OCI-M1 (cell line): ENCODE measurements at regions not wholly inside any gene's neighbourhood (a gene's known extent, or its start where the extent isn't known, plus 50 kb on each side); places are given as distances from the start of the nearest gene placed in this dataset.
A peak's percentile ranks its signal among the peaks of the same experiment; 100 is the strongest.

Experiments
- DNase-seq: peaks from one replicate; lab custom pipeline; 2025; lab: John Stamatoyannopoulos, UW

DNA sequence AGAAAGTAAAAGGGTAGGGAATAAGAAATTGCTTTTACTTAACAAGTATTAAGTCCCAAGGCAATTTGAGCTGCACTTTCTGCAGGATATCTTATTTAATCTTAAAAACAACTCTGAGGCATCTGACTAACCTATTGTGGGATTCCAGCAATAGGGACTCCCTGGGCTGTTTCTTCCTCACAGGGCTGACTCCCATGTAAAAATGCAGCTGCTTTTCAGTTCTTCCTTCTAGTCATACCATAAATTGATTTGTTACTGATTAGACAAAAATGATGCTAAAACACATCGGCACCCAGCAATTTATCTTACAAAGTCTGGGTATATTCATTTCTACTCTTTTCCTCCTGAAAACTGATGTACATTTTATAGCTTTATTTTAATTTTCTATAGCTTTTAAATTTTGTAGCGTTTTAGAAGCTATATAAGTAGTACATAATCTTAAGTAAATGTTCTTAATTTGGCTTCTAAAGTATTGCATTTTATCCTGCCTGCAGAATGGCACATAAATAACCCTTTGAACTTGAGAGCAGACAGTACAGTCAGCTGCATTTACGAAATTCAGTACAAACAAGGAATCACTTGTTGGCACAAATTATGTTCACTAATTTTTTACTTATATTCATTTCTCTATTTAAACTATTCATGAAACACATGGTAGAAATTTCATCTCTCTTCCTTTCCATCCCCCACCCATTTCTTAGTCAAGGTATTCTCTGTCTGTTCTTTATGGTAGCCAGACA, 102.4 kb upstream of the FRY start:
- DNase-seq, result no peak

- no peak for DNase-seq
Measured at GRCh38 chr13:31930490-31930889, 101.1 kb upstream of the FRY start.

- peak; percentile 18 for DNase-seq
Measured at GRCh38 chr13:31930901-31931522, 100.6 kb upstream of the FRY start.

DNA sequence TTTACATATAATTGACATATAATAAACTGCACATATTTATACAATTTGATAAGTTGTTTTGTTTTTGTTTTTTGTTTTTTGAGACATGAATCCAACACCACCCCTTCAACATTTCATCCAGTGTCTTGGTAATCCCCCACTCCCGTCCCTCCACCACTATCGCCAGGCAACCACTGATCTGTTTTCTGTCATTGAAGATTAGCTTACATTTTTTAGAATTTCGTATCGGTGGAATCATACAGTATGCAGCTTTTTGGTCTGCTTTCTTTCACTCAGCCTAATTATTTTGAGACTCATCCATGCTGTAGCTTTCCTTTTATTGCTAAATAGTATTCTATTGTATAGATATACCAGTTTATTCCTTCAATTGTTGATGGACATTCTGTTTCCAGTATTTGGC, 94.1 kb upstream of the FRY start:
- DNase-seq, result no peak

DNA sequence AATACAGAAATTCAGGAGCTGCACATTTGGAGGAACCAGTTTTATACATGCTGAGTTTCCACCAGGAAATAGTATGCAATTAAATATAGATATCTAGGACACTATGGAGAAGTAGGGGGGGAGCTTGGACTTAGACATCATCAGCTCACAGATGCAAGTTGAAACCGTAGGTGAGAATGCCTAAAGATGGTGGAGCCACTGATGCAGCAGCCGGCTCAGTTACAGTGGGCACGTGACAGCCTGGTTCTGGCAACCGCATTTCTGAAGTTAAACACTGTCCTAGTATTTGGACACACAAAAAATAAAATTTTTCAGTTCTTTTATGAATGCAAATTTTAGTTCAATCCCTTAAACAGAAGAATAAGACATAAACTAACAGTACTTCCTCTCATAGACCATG, 91.5 kb upstream of the FRY start:
- no peak for DNase-seq

DNA sequence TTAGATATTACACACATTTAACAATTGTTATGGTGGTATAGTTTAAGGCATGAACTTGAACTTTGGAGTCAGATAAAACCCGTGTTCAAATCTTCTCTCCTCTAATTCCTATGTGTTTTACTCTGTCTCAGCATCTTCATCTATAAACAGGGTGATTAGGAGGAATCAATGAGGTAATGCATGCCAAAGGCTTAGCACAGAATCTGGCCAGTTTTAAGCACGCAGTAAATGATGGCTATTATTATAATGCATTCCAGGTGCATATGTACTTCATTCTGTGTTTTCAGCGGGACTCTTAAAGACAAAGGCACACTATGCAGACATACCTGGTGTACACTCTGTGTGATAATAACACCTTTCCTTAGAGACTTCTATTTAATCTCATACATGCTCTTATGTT, 88.0 kb upstream of the FRY start:
- no peak for DNase-seq

GRCh38 chr13:31944262-31945160, 87.1 kb upstream of the FRY start:
- DNase-seq, result no peak

- DNase-seq, result peak; percentile 23
Measured at GRCh38 chr13:31945202-31945961, 86.2 kb upstream of the FRY start.

DNA sequence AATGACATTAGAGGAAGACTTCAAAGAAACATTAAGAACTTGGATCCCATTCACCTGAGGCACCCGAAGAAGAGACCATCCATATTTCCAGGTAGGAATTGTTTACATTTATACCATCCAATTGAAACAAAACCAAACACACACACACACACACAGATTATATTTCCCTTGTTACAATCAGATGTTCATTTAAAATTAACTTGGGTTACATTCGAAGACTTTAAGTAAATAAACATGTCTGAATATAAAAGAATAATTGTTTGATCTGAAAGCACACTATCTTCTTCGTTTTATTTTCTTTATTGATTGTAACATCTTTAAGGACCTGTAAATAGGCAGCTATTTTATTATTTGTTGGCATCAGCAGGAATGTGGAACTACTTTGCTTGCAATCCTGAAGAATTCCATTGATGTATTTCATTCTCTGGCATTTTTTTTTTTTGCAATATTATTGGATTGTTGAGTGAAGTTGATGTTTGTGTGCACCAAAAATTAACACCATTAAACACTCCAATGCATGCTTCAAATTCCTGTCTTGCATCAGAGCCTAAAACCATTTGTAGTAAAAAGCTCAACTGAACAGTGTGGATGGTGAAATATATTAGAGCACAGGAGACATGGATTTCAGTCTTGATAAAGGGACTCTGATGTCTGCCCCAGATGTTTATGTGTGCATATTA, 85.3 kb upstream of the FRY start:
- DNase-seq, result no peak

GRCh38 chr13:31947105-31947504, 84.5 kb upstream of the FRY start:
- DNase-seq, result peak; percentile 22

- DNase-seq, result no peak
Measured at GRCh38 chr13:31947506-31947905, 84.1 kb upstream of the FRY start.

GRCh38 chr13:31949486-31949885, 82.1 kb upstream of the FRY start:
- no peak for DNase-seq

- DNase-seq, result no peak
Measured at GRCh38 chr13:31950111-31950815, 81.3 kb upstream of the FRY start.

- DNase-seq, result peak; percentile 58
Measured at GRCh38 chr13:31951215-31951678, 80.3 kb upstream of the FRY start.

DNA sequence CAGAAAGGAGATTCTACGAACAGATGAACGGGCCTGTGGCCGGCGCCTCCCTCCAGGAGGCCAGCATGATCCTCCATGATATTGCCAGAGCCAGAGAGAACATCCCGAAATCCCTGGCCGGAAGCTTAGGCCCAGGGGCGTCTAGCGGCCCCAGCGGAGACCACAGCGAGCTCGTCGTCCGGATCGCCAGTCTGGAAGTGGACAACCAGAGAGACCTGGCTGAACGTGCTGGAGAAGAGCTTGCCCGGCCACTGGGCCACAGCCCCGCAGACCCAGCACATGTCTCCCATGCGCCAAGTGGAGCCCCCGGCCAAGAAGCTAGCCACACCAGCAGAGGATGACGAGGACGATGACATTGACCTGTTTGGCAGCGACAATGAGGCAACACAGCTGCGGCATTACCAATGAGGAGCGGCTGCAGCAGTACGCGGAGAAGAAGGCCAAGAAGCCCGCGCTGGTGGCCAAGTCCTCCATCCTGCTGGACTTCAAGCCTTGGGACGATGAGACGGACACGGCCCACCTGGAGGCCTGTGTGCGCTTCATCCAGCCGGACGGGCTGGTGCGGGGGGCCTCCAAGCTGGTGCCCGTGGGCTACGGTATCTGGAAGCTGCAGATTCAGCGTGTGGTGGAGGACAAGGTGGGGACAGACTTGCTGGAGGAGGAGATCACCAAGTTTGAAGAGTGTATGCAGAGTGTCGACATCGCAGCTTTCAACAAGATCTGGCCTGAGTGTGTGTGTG, 78.8 kb upstream of the FRY start:
- DNase-seq, result no peak

GRCh38 chr13:31955101-31955500, 76.5 kb upstream of the FRY start:
- DNase-seq, result no peak

- no peak for DNase-seq
Measured at GRCh38 chr13:31955741-31956140, 75.8 kb upstream of the FRY start.

GRCh38 chr13:31956980-31957644, 74.5 kb upstream of the FRY start:
- no peak for DNase-seq

GRCh38 chr13:31957772-31958171, 73.8 kb upstream of the FRY start:
- peak; percentile 3 for DNase-seq
